Fibroblast of mammary gland (primary cell): ENCODE measurements at regions not wholly inside any gene's neighbourhood (a gene's known extent, or its start where the extent isn't known, plus 50 kb on each side); places are given as distances from the start of the nearest gene placed in this dataset.

Experiments used
- DNase-seq: peaks from one replicate; pipeline ENCODE4 v3.0.0-alpha.2; 2010; ENCODE audit warnings: low read depth
- H3K4me3 ChIP-seq: 2 replicates; pipeline ENCODE4 v1.5.1; 2011; ENCODE audit warnings: low read depth, mild to moderate bottlenecking, low read length, moderate library complexity; ENCODE audit not compliant: control insufficient read depth
- CTCF ChIP-seq: conservative IDR thresholded peaks from 2 replicates; pipeline ENCODE4 v1.5.1; 2011; ENCODE audit warnings: low read depth, low read length, inconsistent platforms; ENCODE audit not compliant: control insufficient read depth, insufficient read depth

- no peak for DNase-seq
- no peak overlapping the region for H3K4me3 ChIP-seq
- no peak for TF ChIP-seq CTCF
Measured at GRCh38 chr10:111161109-111161874, 84.5 kb downstream of the ADRA2A start.

- no peak overlapping the region for H3K4me3 ChIP-seq
- DNase-seq: no peak
- no peak for TF ChIP-seq CTCF
Measured at GRCh38 chr10:111171183-111171582, 94.4 kb downstream of the ADRA2A start.

- H3K4me3 ChIP-seq: no peak overlapping the region
- no peak for TF ChIP-seq CTCF
- DNase-seq: no peak
Measured at GRCh38 chr10:111175787-111176186, 99.0 kb downstream of the ADRA2A start.

GRCh38 chr10:111177379-111177778 is 100.5 kb downstream of the ADRA2A start:
- no peak for DNase-seq
- TF ChIP-seq CTCF: no peak

GRCh38 chr10:111179514-111179913 is 102.7 kb downstream of the ADRA2A start:
- no peak for DNase-seq
- H3K4me3 ChIP-seq: no peak overlapping the region
- TF ChIP-seq CTCF: no peak

More at GRCh38 chr10:111177379-111177778, 100.5 kb downstream of the ADRA2A start:
- no peak overlapping the region for H3K4me3 ChIP-seq

- DNase-seq: no peak
- no peak for TF ChIP-seq CTCF
- no peak overlapping the region for H3K4me3 ChIP-seq
Measured at GRCh38 chr10:111186358-111186757, 109.5 kb downstream of the ADRA2A start.

- no peak for TF ChIP-seq CTCF
- no peak overlapping the region for H3K4me3 ChIP-seq
- DNase-seq: no peak
Measured at GRCh38 chr10:111187096-111187495, 110.3 kb downstream of the ADRA2A start.
